GM18502 (cell line): ENCODE measurements at regions not wholly inside any gene's neighbourhood (a gene's known extent, or its start where the extent isn't known, plus 50 kb on each side); places are given as distances from the start of the nearest gene placed in this dataset.
"Not testable (repeated sequence)": the region's sequence is repeated elsewhere in the genome, so short reads cannot be mapped to it uniquely, and the experiment has no call there.

ENCODE experiments used
- ATAC-seq: cut with Tn5 transposase; IDR thresholded peaks from one replicate; pipeline ENCODE4 v1.9.1; 2021; ENCODE audit warnings: mild to moderate bottlenecking; ENCODE audit not compliant: unreplicated experiment, poor library complexity

- ATAC-seq = no peak
Measured at GRCh38 chr4:128653527-128654444, 155.7 kb upstream of the JADE1 start.

- no peak for ATAC-seq
Measured at GRCh38 chr4:128649575-128650205, 159.8 kb upstream of the JADE1 start.

GRCh38 chr4:128649161-128649560 lies 160.3 kb upstream of the JADE1 start:
- no peak for ATAC-seq

- no peak for ATAC-seq
Measured at GRCh38 chr4:128648021-128648420, 161.5 kb upstream of the JADE1 start.

- ATAC-seq = peak; percentile 77
Measured at GRCh38 chr4:128646893-128647292, 162.6 kb upstream of the JADE1 start.

- not testable (repeated sequence) for ATAC-seq
Measured at GRCh38 chr4:128644693-128645654, 164.5 kb upstream of the JADE1 start.

- not testable (repeated sequence) for ATAC-seq
Measured at GRCh38 chr4:128644107-128644506, 165.4 kb upstream of the JADE1 start.

- ATAC-seq = not testable (repeated sequence)
Measured at GRCh38 chr4:128641566-128641965, 167.9 kb upstream of the JADE1 start.

GRCh38 chr4:128639541-128640270 lies 169.8 kb upstream of the JADE1 start:
- no peak for ATAC-seq

- ATAC-seq = no peak
Measured at GRCh38 chr4:128636906-128637305, 172.6 kb upstream of the JADE1 start.

GRCh38 chr4:128635955-128636560 lies 173.4 kb upstream of the JADE1 start:
- ATAC-seq = no peak

- ATAC-seq = no peak
Measured at GRCh38 chr4:128635141-128635954, 174.2 kb upstream of the JADE1 start.

GRCh38 chr4:128633067-128633466 lies 176.4 kb upstream of the JADE1 start:
- ATAC-seq = no peak

- no peak for ATAC-seq
Measured at GRCh38 chr4:128630871-128631270, 178.6 kb upstream of the JADE1 start.

- ATAC-seq = no peak
Measured at GRCh38 chr4:128623508-128624215, 185.8 kb upstream of the JADE1 start.

- not testable (repeated sequence) for ATAC-seq
Measured at GRCh38 chr4:128620279-128620965, 189.1 kb upstream of the JADE1 start.

GRCh38 chr4:128615197-128615596 lies 194.3 kb upstream of the JADE1 start:
- ATAC-seq = no peak
